ENCODE measurements at regions not wholly inside any gene's neighbourhood (a gene's known extent, or its start where the extent isn't known, plus 50 kb on each side); places are given as distances from the start of the nearest gene placed in this dataset.
"Not testable (repeated sequence)": the region's sequence is repeated elsewhere in the genome, so short reads cannot be mapped to it uniquely, and the experiment has no call there.

DNA sequence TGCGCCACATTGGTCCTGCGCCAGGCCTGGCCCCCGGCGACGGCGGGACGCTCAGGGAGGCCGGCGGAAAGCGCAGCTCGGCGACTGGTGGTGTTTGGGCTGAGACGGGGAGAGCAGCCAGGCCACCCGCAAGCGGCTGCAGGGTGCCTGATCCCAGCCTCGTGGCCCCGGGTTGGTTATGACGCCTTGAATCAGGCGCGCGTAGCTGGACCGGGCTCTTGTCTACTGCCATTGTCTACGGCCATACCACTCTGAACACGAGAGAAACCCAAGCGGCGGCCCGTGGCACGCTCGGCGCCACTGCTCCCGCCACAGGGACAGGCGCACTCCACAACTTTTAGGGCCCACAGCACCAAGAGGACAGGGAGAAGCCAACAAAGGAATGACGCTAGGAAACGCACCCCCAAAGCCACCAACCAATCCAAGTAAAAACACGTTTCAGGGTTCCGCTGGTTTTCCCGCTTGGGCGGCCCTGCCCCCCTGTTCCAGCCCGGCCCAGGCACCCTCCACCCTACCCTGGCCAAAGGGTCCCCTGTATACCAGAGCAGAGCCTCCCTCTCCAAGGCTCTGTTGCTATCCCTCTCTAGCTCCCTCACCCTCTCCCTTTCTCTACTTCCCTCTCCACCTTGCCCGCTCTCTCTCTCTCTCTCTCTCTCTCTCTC is 1849.3 kb upstream of the DEFB115 start:
- TF ChIP-seq ZNF274 (IDR thresholded peaks at IDR 0.05; ENCODE audit: low read depth, low read length), result no peak
- H3K4me3 ChIP-seq (ENCODE audit: low read length), result no peak overlapping the region

DNA sequence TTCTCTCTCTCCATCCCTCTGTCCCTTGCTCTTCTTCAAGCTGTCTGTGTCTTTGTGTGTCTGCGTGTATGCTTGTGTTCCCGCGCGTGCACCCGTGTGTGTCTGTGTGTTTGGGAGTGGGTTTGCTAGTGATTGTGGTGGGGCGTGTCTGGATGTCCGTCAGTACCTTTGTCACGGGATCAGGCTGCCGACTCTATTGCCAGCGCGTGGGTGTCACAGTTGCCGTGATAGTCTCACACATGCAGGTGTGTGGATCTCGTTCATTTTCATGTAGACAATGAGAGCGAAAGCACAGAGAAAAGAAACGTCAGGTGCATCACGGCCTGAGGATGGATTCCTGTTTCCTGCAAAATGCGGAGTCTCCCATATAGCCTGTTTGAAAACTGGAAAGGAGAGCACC is 1848.8 kb upstream of the DEFB115 start:
- H3K4me3 ChIP-seq (ENCODE audit: low read length), result not testable (repeated sequence)

DNA sequence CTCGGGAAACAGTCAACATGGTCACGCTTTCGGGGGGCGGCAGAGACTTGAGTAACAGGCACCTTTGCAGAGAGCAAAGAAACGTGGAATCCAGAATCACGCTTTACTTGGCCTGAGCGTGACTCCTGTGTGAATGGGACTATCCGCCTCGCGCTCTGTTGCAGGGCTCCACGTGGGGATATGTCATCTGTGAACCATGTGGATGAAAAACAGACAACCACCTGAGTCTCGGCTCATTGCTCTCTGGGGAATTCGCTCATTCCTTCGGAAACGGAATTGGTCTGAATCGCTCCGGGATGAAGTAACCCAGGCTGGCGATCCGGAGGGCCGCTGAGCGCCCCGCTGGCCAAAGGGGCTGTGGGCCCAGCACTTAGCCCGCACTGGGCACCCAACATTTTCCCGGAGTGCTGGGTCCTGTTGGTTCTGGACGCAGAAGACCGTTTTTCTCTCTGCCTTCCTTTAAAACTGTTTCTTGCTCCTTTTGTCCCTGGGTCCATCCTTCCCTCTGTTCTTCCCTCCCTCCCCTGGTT is 1848.2 kb upstream of the DEFB115 start:
- H3K4me3 ChIP-seq (ENCODE audit: low read length), result not testable (repeated sequence)

- H3K4me3 ChIP-seq (ENCODE audit: low read length), result no peak overlapping the region
- TF ChIP-seq ZNF274 (IDR thresholded peaks at IDR 0.05; ENCODE audit: low read depth, low read length), result no peak
These were observed 1847.3 kb upstream of the DEFB115 start for GRCh38 chr20:29409833-29410805.

- no peak overlapping the region for H3K4me3 ChIP-seq (ENCODE audit: low read length)
- no peak for TF ChIP-seq ZNF274 (IDR thresholded peaks at IDR 0.05; ENCODE audit: low read depth, low read length)
These were observed 1846.5 kb upstream of the DEFB115 start for GRCh38 chr20:29410806-29411457.

DNA sequence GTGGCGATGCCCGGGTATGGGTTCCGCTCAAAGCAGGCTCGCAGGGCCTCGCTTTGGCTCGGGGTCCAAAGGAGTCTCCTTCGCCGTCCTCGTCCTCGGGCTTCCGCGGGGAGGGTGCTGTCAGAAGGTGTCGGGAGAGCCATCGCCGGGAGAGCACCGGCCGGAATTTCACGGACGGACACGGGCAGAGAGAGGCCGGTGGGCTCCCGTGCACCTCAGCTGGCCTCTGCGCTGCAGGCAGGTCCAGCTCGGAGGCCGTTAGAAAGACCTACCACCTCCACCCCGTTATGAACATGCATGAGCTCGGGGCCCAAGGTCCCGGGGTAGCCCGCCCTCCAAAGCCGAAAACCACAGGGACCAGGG is 1846.0 kb upstream of the DEFB115 start:
- H3K4me3 ChIP-seq (ENCODE audit: low read length), result not testable (repeated sequence)

DNA sequence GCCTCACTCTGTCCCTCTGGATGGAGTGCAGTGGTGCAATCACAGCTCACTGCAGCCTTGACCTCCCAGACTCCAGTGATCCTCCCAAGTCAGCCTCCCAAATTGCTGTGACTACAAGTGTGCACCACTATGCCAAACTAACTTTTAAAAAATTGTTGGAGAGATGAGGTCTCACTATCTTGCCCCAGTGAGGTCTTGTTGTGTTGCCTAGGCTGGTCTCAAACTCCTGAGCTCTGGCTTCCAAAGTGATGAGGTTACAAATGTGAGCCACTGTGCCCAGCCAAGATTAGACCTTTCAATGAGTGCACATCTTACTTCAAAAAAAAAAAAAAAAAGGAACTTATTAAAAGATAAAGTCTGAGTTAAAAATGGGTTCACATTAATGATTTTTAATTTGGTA is 1838.1 kb upstream of the DEFB115 start:
- TF ChIP-seq ZNF274 (IDR thresholded peaks at IDR 0.05; ENCODE audit: low read depth, low read length), result no peak
- H3K4me3 ChIP-seq (ENCODE audit: low read length), result no peak overlapping the region

DNA sequence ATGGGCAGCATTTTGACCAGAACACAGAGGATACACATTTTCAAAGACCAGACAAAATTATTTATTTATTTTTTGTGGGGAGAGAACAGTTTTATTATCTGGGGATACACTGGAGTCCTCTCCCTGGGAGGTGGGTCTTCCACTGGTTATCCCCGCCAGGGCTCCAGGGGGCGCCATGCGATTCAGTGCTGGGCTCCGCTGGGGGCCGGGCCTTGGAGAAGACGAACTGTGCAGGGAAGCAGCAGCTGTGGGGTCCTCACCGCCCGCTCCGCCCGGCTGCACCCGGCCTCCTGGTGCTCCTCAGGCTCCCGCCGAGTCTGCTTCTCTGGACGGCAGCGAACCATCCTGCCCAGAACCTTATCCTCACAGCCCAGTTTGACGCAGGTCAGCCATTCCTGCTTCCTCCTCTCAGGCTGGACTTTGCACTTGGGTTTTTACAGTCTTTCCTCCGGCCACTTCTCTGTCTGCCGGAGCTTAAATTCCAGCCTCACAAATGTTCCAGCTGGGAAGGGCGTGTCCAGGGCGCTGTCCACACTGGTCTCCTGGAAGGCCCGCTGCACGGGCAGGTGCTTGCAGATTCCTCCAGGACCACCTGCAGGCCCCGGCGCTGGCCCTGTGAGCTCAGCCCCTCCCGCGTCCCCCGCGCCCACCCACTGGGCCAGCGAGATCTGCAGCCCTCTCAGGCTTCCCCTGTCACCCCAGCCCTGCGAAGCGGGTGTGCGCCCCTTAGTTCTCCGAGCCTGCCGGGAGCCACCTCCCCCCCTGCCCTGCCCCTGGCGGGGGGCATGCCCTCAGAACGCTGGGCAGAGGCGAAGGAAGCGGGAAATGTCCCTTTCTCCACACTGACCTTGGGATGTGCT is 1830.0 kb upstream of the DEFB115 start:
- no peak for TF ChIP-seq ZNF274 (IDR thresholded peaks at IDR 0.05; ENCODE audit: low read depth, low read length)

GRCh38 chr20:29430531-29430930 is 1826.9 kb upstream of the DEFB115 start:
- TF ChIP-seq ZNF274 (IDR thresholded peaks at IDR 0.05; ENCODE audit: low read depth, low read length), result no peak
- no peak overlapping the region for H3K4me3 ChIP-seq (ENCODE audit: low read length)

More for the DNA sequence above, 1830.0 kb upstream of the DEFB115 start:
- no peak overlapping the region for H3K4me3 ChIP-seq (ENCODE audit: low read length)

- not testable (repeated sequence) for H3K4me3 ChIP-seq (ENCODE audit: low read length)
These were observed 1816.7 kb upstream of the DEFB115 start for GRCh38 chr20:29440721-29441120.

- 0 out of 2 replicates have a peak overlapping the region, but pooled peaks have one; percentile 17 for H3K4me3 ChIP-seq (ENCODE audit: low read length)
These were observed 1814.2 kb upstream of the DEFB115 start for GRCh38 chr20:29443206-29443781.

DNA sequence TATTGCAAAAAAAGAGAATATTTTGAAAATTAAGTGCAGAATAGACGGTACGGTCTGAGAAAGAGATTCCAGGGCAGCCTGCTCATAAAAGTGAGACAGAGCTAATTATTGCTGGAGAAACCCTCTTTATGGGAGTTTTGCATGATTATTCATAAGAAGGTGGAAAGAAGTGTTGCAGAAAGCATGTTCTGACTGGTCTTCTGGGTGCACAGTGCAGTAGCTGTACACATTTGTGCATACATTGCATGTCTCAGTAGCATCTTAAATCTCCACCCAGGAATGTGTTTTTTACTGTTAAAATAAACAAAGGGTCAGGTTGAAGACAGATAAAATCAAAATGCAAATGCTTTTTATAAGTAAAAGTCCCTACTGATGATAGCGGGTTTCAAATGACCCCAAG is 1813.6 kb upstream of the DEFB115 start:
- TF ChIP-seq ZNF274 (IDR thresholded peaks at IDR 0.05; ENCODE audit: low read depth, low read length), result no peak
- no peak overlapping the region; the same call in 1 of the 2 replicates for H3K4me3 ChIP-seq (ENCODE audit: low read length)

GRCh38 chr20:29445050-29445907 is 1812.2 kb upstream of the DEFB115 start:
- peak overlapping the region; percentile 23; the same call in 1 of the 2 replicates for H3K4me3 ChIP-seq (ENCODE audit: low read length)

- H3K4me3 ChIP-seq (ENCODE audit: low read length), result not testable (repeated sequence)
These were observed 1809.7 kb upstream of the DEFB115 start for GRCh38 chr20:29447517-29448484.

Measured in GM08714 (cell line).